Panc1 (cell line): ENCODE measurements at regions not wholly inside any gene's neighbourhood (a gene's known extent, or its start where the extent isn't known, plus 50 kb on each side); places are given as distances from the start of the nearest gene placed in this dataset.

Experiments
- ATAC-seq: fragments of 200-7000 bp; cut with Tn5 transposase; 2 replicates; pipeline ENCODE4 v1.9.1; 2020; ENCODE audit warnings: mild to moderate bottlenecking, moderate library complexity
- BruUV-seq: library from RNA; stranded (reverse); fragments of 400-500 nt; replicated peaks from 2 replicates; lab custom pipeline; 2021; lab: Mats Ljungman, UMichigan
- CTCF ChIA-PET: fragments of 300-600 bp; sonication (Branson Sonifier 250); formaldehyde crosslinking; loops from one replicate; lab custom pipeline; 2022; ENCODE audit warnings: antibody characterized with exemption; lab: Charles Lee
- POLR2A ChIA-PET: fragments of 300-600 bp; sonication (Branson Sonifier 250); formaldehyde crosslinking; loops from one replicate; lab custom pipeline; 2022; ENCODE audit warnings: antibody characterized with exemption; lab: Charles Lee
- DNase-seq: peaks from one replicate; pipeline ENCODE4 v3.0.0-alpha.2; 2010; ENCODE audit warnings: low read depth, low spot score
- H3K27ac ChIP-seq: 2 replicates; pipeline ENCODE4 v1.5.1; 2011; ENCODE audit warnings: mild to moderate bottlenecking, low read length, inconsistent platforms
- H3K27me3 ChIP-seq: fragments of 200-500 bp; sonication (Bioruptor generic); 2 replicates; pipeline ENCODE4 v1.6.0; 2014; ENCODE audit warnings: low read length, inconsistent platforms; ENCODE audit not compliant: control insufficient read depth, insufficient read depth
- H3K36me3 ChIP-seq: fragments of 200-500 bp; sonication (Bioruptor generic); 2 replicates; pipeline ENCODE4 v1.5.1; 2014; ENCODE audit warnings: inconsistent platforms, mild to moderate bottlenecking, low read length, moderate library complexity; ENCODE audit not compliant: control insufficient read depth, insufficient read depth
- H3K4me1 ChIP-seq: 2 replicates; pipeline ENCODE4 v1.5.1; 2011; ENCODE audit warnings: inconsistent platforms, mild to moderate bottlenecking, low read length, moderate library complexity; ENCODE audit not compliant: control insufficient read depth, insufficient read depth
- H3K4me3 ChIP-seq, 2 experiments: 2 replicates each; pipeline ENCODE4 v1.5.1; 2011 to 2012; ENCODE audit warnings: low read depth in 2 of 2, low read length in 2 of 2, mild to moderate bottlenecking in 2 of 2, inconsistent platforms in 1 of 2, moderate library complexity in 1 of 2
- H3K9me3 ChIP-seq: fragments of 200-500 bp; sonication (Bioruptor generic); 2 replicates; pipeline ENCODE4 v1.5.1; 2014; ENCODE audit warnings: low read depth, mild to moderate bottlenecking, inconsistent platforms, low read length, moderate library complexity; ENCODE audit not compliant: control insufficient read depth, insufficient read depth
- POLR2AphosphoS5 ChIP-seq: IDR thresholded peaks from 2 replicates; pipeline ENCODE4 v1.6.1; 2012; ENCODE audit warnings: mild to moderate bottlenecking, low read depth, low read length, moderate library complexity
- SIN3A ChIP-seq: IDR thresholded peaks from 2 replicates; pipeline ENCODE4 v1.6.1; 2012; ENCODE audit warnings: low read depth, mild to moderate bottlenecking, low read length, moderate library complexity, borderline replicate concordance; ENCODE audit not compliant: insufficient read depth
- TCF7L2 ChIP-seq: IDR thresholded peaks from 2 replicates; pipeline ENCODE4 v1.6.1; 2011; ENCODE audit warnings: mild to moderate bottlenecking, low read depth, low read length, inconsistent platforms
- in situ Hi-C: cut with HindIII; loops from 2 replicates; pipeline ENCODE4 v1.10.0; 2016; ENCODE audit warnings: low sequenced_read_pairs, low pct_unique_long_range_greater_than_20kb
- intact Hi-C: fragments of 100-400 bp; cut with micrococcal nuclease; formaldehyde crosslinking; loops from one replicate; pipeline ENCODE4 v1.10.0; 2022; ENCODE audit not compliant: unreplicated experiment
- TF ChIP-seq, protein P1 (sequence below), 2 experiments: IDR thresholded peaks; 2 replicates each; pipeline ENCODE4 v1.6.1; 2011 to 2012; ENCODE audit warnings: low read depth in 2 of 2, control low read depth in 1 of 2, low read length in 1 of 2, mild to moderate bottlenecking in 1 of 2, moderate library complexity in 1 of 2; ENCODE audit not compliant: insufficient read depth in 1 of 2
- TF ChIP-seq, protein P2 (sequence below): fragments of 450-650 bp; IDR thresholded peaks from 2 replicates; pipeline ENCODE4 v1.5.1; 2017; ENCODE audit warnings: mild to moderate bottlenecking

DNA sequence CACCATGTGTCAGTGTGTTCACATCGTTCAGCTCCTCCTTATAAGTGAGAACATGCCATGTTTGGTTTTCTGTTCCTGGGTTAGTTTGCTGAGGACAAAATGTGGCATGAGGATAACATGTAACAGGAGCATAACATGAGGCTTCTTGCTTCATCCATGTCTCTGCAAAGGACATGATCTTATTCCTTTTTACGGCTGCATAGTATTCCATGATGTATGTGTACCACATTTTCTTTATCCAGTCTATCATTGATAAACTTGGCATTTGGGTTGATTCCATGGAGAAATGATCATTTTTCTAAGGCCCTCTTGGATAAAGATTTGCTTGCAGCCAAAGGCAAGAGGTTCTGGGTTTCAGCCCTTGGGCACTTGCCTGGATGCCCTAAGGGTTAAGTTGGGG, 128.5 kb upstream of the ZEB1 start:
- Histone ChIP-seq H3K4me1 (no peaks in the 10 kb centered on the region), H3K4me3 (no peak overlapping the region), H3K27ac (no peak overlapping the region), H3K27me3 (no peaks in the 10 kb centered on the region), H3K9me3 (no peaks in the 10 kb centered on the region), H3K36me3 (no peaks in the 10 kb centered on the region)
- no peak for ATAC-seq
- in situ Hi-C loops, result no loop called here
- ChIA-PET CTCF (no interaction called here), POLR2A (no interaction called here)
- TF ChIP-seq, protein P1, sequence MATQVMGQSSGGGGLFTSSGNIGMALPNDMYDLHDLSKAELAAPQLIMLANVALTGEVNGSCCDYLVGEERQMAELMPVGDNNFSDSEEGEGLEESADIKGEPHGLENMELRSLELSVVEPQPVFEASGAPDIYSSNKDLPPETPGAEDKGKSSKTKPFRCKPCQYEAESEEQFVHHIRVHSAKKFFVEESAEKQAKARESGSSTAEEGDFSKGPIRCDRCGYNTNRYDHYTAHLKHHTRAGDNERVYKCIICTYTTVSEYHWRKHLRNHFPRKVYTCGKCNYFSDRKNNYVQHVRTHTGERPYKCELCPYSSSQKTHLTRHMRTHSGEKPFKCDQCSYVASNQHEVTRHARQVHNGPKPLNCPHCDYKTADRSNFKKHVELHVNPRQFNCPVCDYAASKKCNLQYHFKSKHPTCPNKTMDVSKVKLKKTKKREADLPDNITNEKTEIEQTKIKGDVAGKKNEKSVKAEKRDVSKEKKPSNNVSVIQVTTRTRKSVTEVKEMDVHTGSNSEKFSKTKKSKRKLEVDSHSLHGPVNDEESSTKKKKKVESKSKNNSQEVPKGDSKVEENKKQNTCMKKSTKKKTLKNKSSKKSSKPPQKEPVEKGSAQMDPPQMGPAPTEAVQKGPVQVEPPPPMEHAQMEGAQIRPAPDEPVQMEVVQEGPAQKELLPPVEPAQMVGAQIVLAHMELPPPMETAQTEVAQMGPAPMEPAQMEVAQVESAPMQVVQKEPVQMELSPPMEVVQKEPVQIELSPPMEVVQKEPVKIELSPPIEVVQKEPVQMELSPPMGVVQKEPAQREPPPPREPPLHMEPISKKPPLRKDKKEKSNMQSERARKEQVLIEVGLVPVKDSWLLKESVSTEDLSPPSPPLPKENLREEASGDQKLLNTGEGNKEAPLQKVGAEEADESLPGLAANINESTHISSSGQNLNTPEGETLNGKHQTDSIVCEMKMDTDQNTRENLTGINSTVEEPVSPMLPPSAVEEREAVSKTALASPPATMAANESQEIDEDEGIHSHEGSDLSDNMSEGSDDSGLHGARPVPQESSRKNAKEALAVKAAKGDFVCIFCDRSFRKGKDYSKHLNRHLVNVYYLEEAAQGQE (IDR thresholded peaks at IDR 0.05; ENCODE audit: insufficient read depth in 1 of 2, low read depth in 2 of 2, low read length in 1 of 2), result no peak
- TF ChIP-seq, protein P2, sequence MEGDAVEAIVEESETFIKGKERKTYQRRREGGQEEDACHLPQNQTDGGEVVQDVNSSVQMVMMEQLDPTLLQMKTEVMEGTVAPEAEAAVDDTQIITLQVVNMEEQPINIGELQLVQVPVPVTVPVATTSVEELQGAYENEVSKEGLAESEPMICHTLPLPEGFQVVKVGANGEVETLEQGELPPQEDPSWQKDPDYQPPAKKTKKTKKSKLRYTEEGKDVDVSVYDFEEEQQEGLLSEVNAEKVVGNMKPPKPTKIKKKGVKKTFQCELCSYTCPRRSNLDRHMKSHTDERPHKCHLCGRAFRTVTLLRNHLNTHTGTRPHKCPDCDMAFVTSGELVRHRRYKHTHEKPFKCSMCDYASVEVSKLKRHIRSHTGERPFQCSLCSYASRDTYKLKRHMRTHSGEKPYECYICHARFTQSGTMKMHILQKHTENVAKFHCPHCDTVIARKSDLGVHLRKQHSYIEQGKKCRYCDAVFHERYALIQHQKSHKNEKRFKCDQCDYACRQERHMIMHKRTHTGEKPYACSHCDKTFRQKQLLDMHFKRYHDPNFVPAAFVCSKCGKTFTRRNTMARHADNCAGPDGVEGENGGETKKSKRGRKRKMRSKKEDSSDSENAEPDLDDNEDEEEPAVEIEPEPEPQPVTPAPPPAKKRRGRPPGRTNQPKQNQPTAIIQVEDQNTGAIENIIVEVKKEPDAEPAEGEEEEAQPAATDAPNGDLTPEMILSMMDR, result no peak
- TF ChIP-seq TCF7L2, result no peak
- TF ChIP-seq SIN3A, result no peak
- TF ChIP-seq POLR2AphosphoS5, result no peak
- no peak for DNase-seq
- no TSS peak for BruUV-seq
- intact Hi-C loops, result no loop called here

DNA sequence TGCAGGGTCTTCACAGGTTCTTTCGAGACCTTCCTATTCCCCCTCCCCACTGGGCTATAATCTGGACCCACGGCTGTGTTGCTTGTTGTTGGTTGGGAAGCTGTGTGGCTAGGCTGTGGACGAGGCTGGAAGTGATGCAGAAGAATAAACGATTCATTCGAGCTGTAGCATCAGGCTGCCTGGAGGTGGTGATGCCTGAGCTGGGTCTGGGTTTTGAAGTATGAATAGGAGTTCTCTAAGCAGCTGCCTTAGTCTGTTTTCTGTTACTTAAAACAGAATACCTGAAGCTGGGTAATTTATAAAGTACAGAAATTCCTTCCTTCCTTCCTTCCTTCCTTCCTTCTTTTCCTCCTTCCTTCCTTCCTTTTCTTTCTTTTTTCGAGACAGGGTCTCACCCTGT, 126.5 kb upstream of the ZEB1 start:
- no TSS peak for BruUV-seq
- CTCF ChIA-PET, result no interaction called here
- H3K36me3 ChIP-seq, result no peaks in the 10 kb centered on the region
- POLR2A ChIA-PET, result interaction anchor here (0.5 kb wide), 1 partner anchor 126 kb away, joined by 4 read pairs; no protein-coding TSS in a partner anchor
- in situ Hi-C loops (no loop called here), intact Hi-C loops (no loop called here)
- no peak for ATAC-seq
- no peaks in the 10 kb centered on the region for H3K4me1 ChIP-seq
- no peak overlapping the region for H3K27ac ChIP-seq
- no peak for DNase-seq
- no peaks in the 10 kb centered on the region for H3K27me3 ChIP-seq
- no peaks in the 10 kb centered on the region for H3K9me3 ChIP-seq
- TF ChIP-seq, protein P2, result no peak
- no peak for TF ChIP-seq TCF7L2
- TF ChIP-seq, protein P1 (IDR thresholded peaks at IDR 0.05; ENCODE audit: insufficient read depth in 1 of 2, low read depth in 2 of 2, low read length in 1 of 2), result no peak
- no peak for TF ChIP-seq SIN3A
- no peak overlapping the region for H3K4me3 ChIP-seq
